ENCODE measurements at regions not wholly inside any gene's neighbourhood (a gene's known extent, or its start where the extent isn't known, plus 50 kb on each side); places are given as distances from the start of the nearest gene placed in this dataset.

GRCh38 chr2:84326831-84327432 lies 132.1 kb downstream of the SUCLG1 start:
- ChIA-PET SMC1A (ENCODE audit: uncharacterized antibody, unreplicated experiment) (interaction anchor here (0.8 to 1.1 kb wide), 2 partner anchors 12 to 97 kb away, joined by 3 read pairs; no protein-coding TSS in a partner anchor), CTCF (interaction anchor here (1.2 to 1.5 kb wide), 3 partner anchors 9 to 19 kb away, joined by 3 to 5 read pairs (median 3); no protein-coding TSS in a partner anchor), RAD21 (ENCODE audit: unreplicated experiment) (no interaction called here), POLR2A (no interaction called here)
- H3K79me2 ChIP-seq (ENCODE audit: control insufficient read depth, insufficient read depth, low read length): no peaks in the 10 kb centered on the region
- no peaks in the 10 kb centered on the region for H3K9me3 ChIP-seq (replicated peaks; ENCODE audit: control insufficient read depth, insufficient read depth, low read length)
- DNase-seq (ENCODE audit: low read depth, low spot score) (no peak), ATAC-seq (no peak), FAIRE-seq (no peak)
- H3K4me1 ChIP-seq (ENCODE audit: control insufficient read depth, insufficient read depth, low read length): no peaks in the 10 kb centered on the region
- no peak overlapping the region for H3K27ac ChIP-seq (ENCODE audit: control insufficient read depth, insufficient read depth)
- TF ChIP-seq RAD21 (IDR thresholded peaks at IDR 0.05; ENCODE audit: insufficient read depth, low read depth, low read length): no peak
- no peak for TF ChIP-seq EZH2 (IDR thresholded peaks at IDR 0.05; ENCODE audit: borderline replicate concordance, control insufficient read depth, low read depth, low read length)
- TF ChIP-seq, protein P1, sequence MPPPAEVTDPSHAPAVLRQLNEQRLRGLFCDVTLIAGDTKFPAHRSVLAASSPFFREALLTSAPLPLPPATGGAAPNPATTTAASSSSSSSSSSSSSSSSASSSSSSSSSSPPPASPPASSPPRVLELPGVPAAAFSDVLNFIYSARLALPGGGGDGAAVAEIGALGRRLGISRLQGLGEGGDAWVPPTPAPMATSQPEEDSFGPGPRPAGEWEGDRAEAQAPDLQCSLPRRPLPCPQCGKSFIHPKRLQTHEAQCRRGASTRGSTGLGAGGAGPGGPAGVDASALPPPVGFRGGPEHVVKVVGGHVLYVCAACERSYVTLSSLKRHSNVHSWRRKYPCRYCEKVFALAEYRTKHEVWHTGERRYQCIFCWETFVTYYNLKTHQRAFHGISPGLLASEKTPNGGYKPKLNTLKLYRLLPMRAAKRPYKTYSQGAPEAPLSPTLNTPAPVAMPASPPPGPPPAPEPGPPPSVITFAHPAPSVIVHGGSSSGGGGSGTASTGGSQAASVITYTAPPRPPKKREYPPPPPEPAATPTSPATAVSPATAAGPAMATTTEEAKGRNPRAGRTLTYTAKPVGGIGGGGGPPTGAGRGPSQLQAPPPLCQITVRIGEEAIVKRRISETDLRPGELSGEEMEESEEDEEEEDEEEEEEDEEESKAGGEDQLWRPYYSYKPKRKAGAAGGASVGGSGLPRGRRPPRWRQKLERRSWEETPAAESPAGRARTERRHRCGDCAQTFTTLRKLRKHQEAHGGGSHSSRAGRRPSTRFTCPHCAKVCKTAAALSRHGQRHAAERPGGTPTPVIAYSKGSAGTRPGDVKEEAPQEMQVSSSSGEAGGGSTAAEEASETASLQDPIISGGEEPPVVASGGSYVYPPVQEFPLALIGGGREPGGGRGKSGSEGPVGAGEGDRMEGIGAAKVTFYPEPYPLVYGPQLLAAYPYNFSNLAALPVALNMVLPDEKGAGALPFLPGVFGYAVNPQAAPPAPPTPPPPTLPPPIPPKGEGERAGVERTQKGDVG (CRISPR knock-in tag; IDR thresholded peaks at IDR 0.05): no peak
- intact Hi-C loops (cut with micrococcal nuclease; ENCODE audit: unreplicated experiment) (no loop called here), in situ Hi-C loops (cut with MboI) (no loop called here)
- H2AFZ ChIP-seq (ENCODE audit: control insufficient read depth, low read depth, low read length): no peak overlapping the region
- BruUV-seq (replicated peaks): no TSS peak
- no peaks in the 10 kb centered on the region for H3K27me3 ChIP-seq (replicated peaks in 1 of 2; ENCODE audit: control insufficient read depth in 2 of 2, insufficient read depth in 2 of 2, low read length in 1 of 2)
- no peaks in the 10 kb centered on the region for H4K20me1 ChIP-seq (ENCODE audit: control insufficient read depth, insufficient read depth)
- 51% methylated on average over 4 of the region's 4 CpGs for WGBS (ENCODE audit: insufficient coverage, insufficient replicate concordance, low lambda C conversion rate, missing lambda C conversion rate)
- no peak overlapping the region for H3K4me3 ChIP-seq
- H3K36me3 ChIP-seq (ENCODE audit: control insufficient read depth in 2 of 2, insufficient read depth in 2 of 2, low read length in 1 of 2): no peaks in the 10 kb centered on the region
- H3K9ac ChIP-seq (ENCODE audit: control insufficient read depth, insufficient read depth, low read length): no peak overlapping the region
- no peak overlapping the region for H3K4me2 ChIP-seq (ENCODE audit: control insufficient read depth, insufficient read depth)
